ENCODE measurements at regions not wholly inside any gene's neighbourhood (a gene's known extent, or its start where the extent isn't known, plus 50 kb on each side); places are given as distances from the start of the nearest gene placed in this dataset.
A peak's percentile ranks its signal among the peaks of the same experiment; 100 is the strongest.
"Not testable (repeated sequence)": the region's sequence is repeated elsewhere in the genome, so short reads cannot be mapped to it uniquely, and the experiment has no call there.

GRCh38 chr3:115385774-115386730, 237.3 kb upstream of the GAP43 start:
- no peak for DNase-seq

GRCh38 chr3:115388166-115388565, 235.1 kb upstream of the GAP43 start:
- peak; percentile 27 to 59 (median 49) for DNase-seq

- peak; percentile 12 to 40 (median 17) for DNase-seq
These were observed 234.5 kb upstream of the GAP43 start for GRCh38 chr3:115388811-115389210.

DNA sequence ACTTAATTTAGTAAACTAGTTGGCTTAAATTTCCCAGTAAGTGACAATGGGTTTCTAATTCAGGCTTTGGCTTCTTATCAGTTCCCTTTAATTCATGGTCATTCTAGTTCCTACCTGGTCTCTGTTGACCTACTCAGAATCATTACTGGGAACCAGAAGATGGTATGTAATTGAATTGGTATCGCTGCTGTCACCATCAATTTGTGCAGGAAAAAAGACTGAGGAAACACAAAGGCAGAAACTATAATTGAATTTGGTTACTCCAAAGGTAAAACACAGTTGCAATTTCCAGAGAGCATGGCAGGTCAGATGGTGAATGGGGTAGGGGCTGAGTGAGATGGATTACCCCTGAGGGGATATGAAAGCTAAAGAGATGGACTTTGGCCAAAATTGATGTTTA, 226.5 kb upstream of the GAP43 start:
- no peak for DNase-seq

GRCh38 chr3:115397433-115397832, 225.9 kb upstream of the GAP43 start:
- peak in 1 of 3 donors; percentile 20 for DNase-seq

DNA sequence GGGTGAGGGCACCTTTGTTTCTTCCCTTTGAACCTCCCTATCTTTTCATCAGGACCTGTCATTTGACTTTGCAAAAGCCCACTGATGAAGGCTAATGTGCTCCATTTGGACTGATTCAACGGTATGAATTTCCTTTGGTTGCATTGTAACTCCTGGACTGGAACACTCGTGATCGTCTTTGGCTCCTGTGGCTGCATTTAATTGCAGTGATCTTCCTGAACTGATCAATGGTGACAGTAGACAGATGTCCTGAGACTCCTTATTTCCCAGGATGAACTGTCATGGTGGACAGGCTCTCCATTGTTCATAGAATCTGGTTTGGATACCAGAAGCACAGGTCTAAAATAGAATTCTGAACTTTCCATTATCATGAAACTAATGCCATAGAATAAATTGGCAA, 224.8 kb upstream of the GAP43 start:
- DNase-seq, result no peak

- DNase-seq, result no peak
These were observed 223.6 kb upstream of the GAP43 start for GRCh38 chr3:115399750-115400149.

DNA sequence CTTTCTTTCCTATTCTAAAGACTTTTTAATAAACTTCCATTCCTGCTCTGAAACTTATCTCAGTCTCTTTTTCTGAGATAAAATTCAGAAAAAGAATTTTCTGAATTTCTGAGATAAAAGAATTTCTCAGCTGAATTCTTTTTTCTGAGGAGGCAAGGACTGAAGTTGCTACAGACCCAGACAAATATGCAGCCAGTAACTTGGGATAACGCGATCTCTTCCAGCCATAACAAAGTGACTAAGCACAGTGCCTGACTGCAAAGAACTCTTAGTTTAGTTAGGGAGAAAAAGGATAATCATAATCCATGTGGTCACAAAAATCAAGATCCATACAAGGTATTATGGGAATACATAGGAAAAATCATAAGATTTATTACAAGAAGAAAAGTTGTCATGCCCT, 222.0 kb upstream of the GAP43 start:
- DNase-seq, result peak in 1 of 3 donors; percentile 64

DNA sequence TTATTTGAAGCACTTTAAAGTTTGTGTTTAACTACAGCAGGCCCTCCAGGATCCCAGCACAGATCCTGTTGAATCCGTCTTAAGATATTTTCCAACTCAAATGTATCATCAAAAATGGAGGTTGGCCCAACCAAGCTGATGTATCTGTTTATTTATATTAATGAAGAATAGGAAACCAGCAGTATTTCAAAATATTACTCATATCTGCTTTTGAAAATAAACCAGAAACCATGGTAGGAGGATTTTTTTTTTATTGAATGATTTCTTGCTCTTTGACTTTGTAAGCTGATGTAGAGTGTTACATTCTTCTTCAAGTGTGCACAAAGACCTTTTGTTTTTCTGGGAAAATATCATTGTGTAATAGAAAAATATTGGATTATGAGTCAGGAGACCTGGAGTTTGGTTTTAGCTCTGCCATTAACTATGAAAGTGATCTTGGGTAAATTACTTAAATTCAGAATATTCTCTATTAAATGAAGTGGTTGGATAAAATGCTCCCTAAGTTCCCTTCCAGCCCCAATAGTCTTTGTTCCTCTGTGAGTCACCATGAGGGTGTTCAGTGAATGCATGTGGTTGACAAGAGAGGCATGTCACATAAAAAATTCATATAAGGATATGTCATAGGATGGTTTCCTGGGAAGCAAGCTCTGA, 221.3 kb upstream of the GAP43 start:
- DNase-seq, result peak in 1 of 3 donors; percentile 75

DNA sequence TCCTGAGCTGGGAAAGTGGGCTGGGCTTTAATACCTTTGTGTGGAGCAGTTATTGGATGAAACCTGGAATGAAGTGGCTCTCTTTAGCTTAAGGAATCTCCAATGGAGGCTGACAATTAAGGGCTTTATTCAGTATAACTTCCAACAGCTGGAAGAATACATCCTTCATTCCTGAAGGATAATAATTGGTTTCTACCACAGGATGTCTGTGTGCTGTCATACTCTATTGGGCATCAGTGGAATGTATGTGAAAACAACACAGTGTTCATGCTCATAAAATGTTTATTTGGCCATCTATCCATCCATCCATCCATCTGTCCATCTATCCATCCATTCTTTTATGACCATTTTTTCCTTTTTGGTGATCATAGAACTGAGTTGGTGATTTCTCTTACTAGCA, 220.7 kb upstream of the GAP43 start:
- DNase-seq, result no peak

DNA sequence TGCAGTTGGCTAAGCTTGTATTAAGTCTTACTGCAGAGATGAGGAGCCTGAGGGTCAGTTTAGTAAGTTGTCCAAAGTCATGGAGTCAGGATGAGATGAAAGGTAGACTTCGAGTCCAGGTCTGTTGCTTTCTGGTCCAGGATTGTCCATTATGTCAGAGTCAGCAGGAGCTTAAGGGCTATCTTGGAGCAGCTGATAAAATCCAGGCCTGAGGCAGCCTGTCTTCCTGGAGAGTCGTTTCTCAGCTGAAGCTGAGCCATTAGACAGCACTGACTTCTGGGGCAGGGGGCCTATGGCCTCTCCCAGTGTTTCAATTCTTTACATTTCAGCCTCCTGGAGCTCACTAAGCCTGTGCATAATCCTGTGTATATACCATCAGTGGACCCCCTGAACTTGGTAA, 219.5 kb upstream of the GAP43 start:
- DNase-seq, result no peak

GRCh38 chr3:115409596-115409995, 213.7 kb upstream of the GAP43 start:
- DNase-seq, result no peak

DNA sequence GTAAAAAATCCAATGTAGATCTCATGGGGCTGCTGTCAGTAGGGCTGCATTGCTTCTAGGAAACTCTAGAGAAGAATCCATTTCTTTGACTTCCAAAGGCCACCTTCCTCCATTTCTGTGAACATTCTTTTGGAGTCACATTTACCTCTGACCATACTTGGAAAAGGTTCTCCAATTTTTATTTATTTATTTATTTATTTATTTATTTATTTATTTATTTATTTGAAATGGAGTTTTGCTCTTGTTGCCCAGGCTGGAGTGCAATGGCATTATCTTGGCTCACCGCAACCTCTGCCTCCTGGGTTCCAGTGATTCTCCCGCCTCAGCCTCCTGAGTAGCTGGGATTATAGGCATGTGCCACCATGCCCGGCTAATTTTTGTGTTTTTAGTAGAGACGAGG, 208.7 kb upstream of the GAP43 start:
- DNase-seq, result not testable (repeated sequence)

DNA sequence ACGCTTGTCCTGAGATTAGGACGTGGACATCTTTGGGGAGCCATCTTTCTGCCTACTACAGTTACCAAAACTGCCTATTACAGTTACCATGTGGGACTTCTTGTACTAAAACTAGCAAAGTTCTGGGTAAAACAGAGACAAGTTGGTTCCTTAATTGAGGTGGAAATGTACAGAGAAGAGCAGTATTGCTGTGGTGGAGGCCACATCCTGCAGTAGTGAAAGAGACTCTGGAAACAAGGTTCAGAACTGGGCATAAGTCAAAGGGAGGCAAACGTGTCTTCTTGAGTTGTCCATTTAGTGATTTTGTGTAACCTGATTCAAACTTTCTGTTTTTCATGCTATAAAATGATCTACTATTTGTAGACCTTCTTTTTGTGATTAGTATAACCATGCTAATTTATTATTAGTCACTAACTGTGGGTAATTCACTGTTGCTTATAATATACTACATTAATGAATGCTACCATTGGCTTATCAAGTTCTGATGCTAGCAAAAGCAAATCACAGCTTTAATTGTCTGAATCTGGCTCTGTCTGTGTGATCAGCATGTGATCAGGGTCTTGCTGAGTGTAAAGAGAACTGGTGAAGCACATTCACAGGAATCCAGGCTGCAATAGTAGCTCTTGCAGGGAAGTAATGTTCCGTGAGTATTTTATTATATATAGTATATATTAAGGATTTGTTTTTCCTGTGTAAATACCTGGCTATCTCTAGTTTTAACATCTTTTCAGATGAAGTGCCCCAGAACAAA, 207.9 kb upstream of the GAP43 start:
- DNase-seq, result no peak

GRCh38 chr3:115418583-115418982, 204.7 kb upstream of the GAP43 start:
- no peak for DNase-seq

GRCh38 chr3:115420086-115420485, 203.2 kb upstream of the GAP43 start:
- DNase-seq, result no peak

DNA sequence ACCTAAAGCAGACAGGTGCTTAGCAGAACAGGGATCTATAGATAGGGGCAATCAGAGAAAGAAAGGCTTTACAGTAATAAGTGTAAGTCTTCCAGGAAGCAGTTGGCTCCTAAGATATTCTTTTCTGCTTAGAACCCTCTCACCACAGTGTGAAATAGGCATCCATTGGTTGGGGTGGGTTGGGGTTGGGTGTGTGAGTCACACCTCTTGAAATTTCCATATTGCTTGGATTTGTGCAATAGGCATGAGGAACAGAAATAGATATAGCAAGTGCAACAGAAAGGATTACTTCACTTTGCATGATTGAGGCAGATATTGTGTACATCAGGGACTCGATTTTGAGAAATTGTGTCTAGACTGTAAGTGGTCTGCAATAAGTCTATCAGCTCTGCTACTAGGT, 200.1 kb upstream of the GAP43 start:
- no peak for DNase-seq

- no peak for DNase-seq
These were observed 194.5 kb upstream of the GAP43 start for GRCh38 chr3:115428841-115429240.

- peak in 1 of 3 donors; percentile 90 for DNase-seq
These were observed 186.5 kb upstream of the GAP43 start for GRCh38 chr3:115436767-115437301.

DNA sequence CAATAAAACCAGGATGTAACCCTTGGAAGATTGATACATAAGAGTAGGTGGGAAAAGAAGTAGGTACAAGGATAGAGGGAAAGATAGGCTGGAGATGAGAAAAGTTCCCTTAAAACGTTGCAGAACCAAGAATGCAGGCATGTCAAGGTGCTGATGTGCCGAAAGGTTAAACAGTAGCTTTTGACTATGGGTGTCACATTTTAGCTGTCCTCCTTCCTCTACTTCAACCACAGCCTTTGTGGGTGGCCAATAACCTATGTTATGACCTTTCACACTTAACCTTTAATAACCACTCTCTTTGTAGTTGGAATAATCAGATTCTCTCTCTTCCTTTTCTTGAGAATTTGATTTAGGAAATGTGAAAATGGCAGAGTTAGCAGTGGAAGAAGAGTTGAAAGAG, 184.5 kb upstream of the GAP43 start:
- DNase-seq, result no peak

DNA sequence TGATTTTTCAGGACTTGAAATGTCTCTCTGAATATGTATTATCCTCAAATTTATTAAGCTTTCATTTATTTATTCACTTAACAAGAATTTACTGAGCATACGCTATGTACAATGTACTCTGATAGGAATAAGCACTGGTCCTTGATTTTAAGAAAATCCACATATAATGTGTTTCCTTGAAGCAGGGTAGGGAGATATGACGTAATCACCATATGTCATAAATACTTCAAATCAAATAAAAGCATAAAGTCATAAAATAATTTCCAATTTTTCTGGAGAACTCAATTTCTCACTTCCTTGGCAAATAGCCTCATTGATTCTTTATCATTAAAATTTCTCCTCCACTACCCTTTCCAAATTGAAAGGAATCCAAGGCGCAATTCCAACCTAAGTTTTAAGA, 177.8 kb upstream of the GAP43 start:
- no peak for DNase-seq

DNA sequence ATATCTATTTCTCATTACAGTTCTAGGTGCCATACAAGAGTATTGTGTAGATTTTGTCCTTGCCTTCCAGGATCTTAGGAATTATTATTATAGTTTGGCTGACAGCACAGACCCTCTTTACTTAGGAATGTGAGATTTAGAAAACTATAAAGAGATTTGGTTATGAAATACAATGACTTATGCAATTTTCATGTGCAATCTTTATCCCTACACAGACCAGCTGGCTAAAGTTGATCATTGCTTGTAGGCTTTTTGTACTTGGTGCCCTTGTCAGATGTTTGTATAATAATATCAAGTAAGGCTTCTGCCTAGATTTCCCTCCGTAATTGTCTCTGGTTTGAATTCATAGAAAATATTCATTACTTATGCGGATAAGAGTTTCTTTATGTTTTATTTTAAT, 174.5 kb upstream of the GAP43 start:
- no peak for DNase-seq
